ENCODE measurements at regions not wholly inside any gene's neighbourhood (a gene's known extent, or its start where the extent isn't known, plus 50 kb on each side); places are given as distances from the start of the nearest gene placed in this dataset.
"Not testable (repeated sequence)": the region's sequence is repeated elsewhere in the genome, so short reads cannot be mapped to it uniquely, and the experiment has no call there.

GRCh38 chr9:135186248-135187164, 99.0 kb downstream of the OLFM1 start:
- Mint-ChIP-seq H3K4me1 (ENCODE audit: low read depth) (no peaks in the 10 kb centered on the region), H3K4me3 (no peak overlapping the region), H3K9me3 (no peaks in the 10 kb centered on the region), H3K27me3 (ENCODE audit: low read depth) (no peaks in the 10 kb centered on the region), H3K36me3 (ENCODE audit: low read depth) (no peaks in the 10 kb centered on the region), H3K27ac (no peak overlapping the region)
- no peak for DNase-seq (ENCODE audit: low spot score)

GRCh38 chr9:135187365-135187764, 99.9 kb downstream of the OLFM1 start:
- no peak overlapping the region for H3K4me3 Mint-ChIP-seq
- H3K36me3 Mint-ChIP-seq (ENCODE audit: low read depth), result no peaks in the 10 kb centered on the region
- DNase-seq (ENCODE audit: low spot score), result no peak
- no peaks in the 10 kb centered on the region for H3K4me1 Mint-ChIP-seq (ENCODE audit: low read depth)
- H3K9me3 Mint-ChIP-seq, result no peaks in the 10 kb centered on the region
- no peaks in the 10 kb centered on the region for H3K27me3 Mint-ChIP-seq (ENCODE audit: low read depth)
- no peak overlapping the region for H3K27ac Mint-ChIP-seq

GRCh38 chr9:135188681-135189151, 101.2 kb downstream of the OLFM1 start:
- no peaks in the 10 kb centered on the region for H3K9me3 Mint-ChIP-seq
- H3K27ac Mint-ChIP-seq, result no peak overlapping the region
- H3K27me3 Mint-ChIP-seq (ENCODE audit: low read depth), result no peaks in the 10 kb centered on the region
- H3K36me3 Mint-ChIP-seq (ENCODE audit: low read depth), result no peaks in the 10 kb centered on the region
- H3K4me3 Mint-ChIP-seq, result no peak overlapping the region
- no peak for DNase-seq (ENCODE audit: low spot score)
- H3K4me1 Mint-ChIP-seq (ENCODE audit: low read depth), result no peaks in the 10 kb centered on the region

GRCh38 chr9:135189497-135189896, 102.0 kb downstream of the OLFM1 start:
- Mint-ChIP-seq H3K4me3 (no peak overlapping the region), H3K9me3 (no peaks in the 10 kb centered on the region), H3K27ac (no peak overlapping the region), H3K27me3 (ENCODE audit: low read depth) (no peaks in the 10 kb centered on the region), H3K36me3 (ENCODE audit: low read depth) (no peaks in the 10 kb centered on the region), H3K4me1 (ENCODE audit: low read depth) (no peaks in the 10 kb centered on the region)
- DNase-seq (ENCODE audit: low spot score), result no peak

GRCh38 chr9:135190789-135191577, 103.5 kb downstream of the OLFM1 start:
- no peaks in the 10 kb centered on the region for H3K27me3 Mint-ChIP-seq (ENCODE audit: low read depth)
- no peaks in the 10 kb centered on the region for H3K4me1 Mint-ChIP-seq (ENCODE audit: low read depth)
- no peaks in the 10 kb centered on the region for H3K9me3 Mint-ChIP-seq
- no peaks in the 10 kb centered on the region for H3K36me3 Mint-ChIP-seq (ENCODE audit: low read depth)
- DNase-seq (ENCODE audit: low spot score), result no peak
- no peak overlapping the region for H3K4me3 Mint-ChIP-seq
- no peak overlapping the region for H3K27ac Mint-ChIP-seq

GRCh38 chr9:135192686-135193085, 105.2 kb downstream of the OLFM1 start:
- H3K9me3 Mint-ChIP-seq, result no peaks in the 10 kb centered on the region
- H3K27me3 Mint-ChIP-seq (ENCODE audit: low read depth), result no peaks in the 10 kb centered on the region
- no peaks in the 10 kb centered on the region for H3K4me1 Mint-ChIP-seq (ENCODE audit: low read depth)
- H3K4me3 Mint-ChIP-seq, result no peak overlapping the region
- no peak for DNase-seq (ENCODE audit: low spot score)
- H3K36me3 Mint-ChIP-seq (ENCODE audit: low read depth), result no peaks in the 10 kb centered on the region
- no peak overlapping the region for H3K27ac Mint-ChIP-seq

GRCh38 chr9:135195975-135196374, 108.5 kb downstream of the OLFM1 start:
- not testable (repeated sequence) for H3K27ac Mint-ChIP-seq; H3K9me3 Mint-ChIP-seq; DNase-seq (ENCODE audit: low spot score)

GRCh38 chr9:135196474-135196873, 109.0 kb downstream of the OLFM1 start:
- Mint-ChIP-seq H3K27me3 (ENCODE audit: low read depth) (no peaks in the 10 kb centered on the region), H3K27ac (no peak overlapping the region)

More at GRCh38 chr9:135195975-135196374, 108.5 kb downstream of the OLFM1 start:
- not testable (repeated sequence) for H3K27me3 Mint-ChIP-seq (ENCODE audit: low read depth); H3K36me3 Mint-ChIP-seq (ENCODE audit: low read depth); H3K4me1 Mint-ChIP-seq (ENCODE audit: low read depth); H3K4me3 Mint-ChIP-seq

GRCh38 chr9:135198144-135198543, 110.7 kb downstream of the OLFM1 start:
- no peak overlapping the region for H3K27ac Mint-ChIP-seq
- H3K27me3 Mint-ChIP-seq (ENCODE audit: low read depth), result no peaks in the 10 kb centered on the region

More at GRCh38 chr9:135196474-135196873, 109.0 kb downstream of the OLFM1 start:
- no peaks in the 10 kb centered on the region for H3K9me3 Mint-ChIP-seq
- H3K36me3 Mint-ChIP-seq (ENCODE audit: low read depth), result no peaks in the 10 kb centered on the region
- H3K4me3 Mint-ChIP-seq, result no peak overlapping the region
- DNase-seq (ENCODE audit: low spot score), result no peak
- H3K4me1 Mint-ChIP-seq (ENCODE audit: low read depth), result no peaks in the 10 kb centered on the region

GRCh38 chr9:135198586-135199285, 111.3 kb downstream of the OLFM1 start:
- H3K36me3 Mint-ChIP-seq (ENCODE audit: low read depth), result no peaks in the 10 kb centered on the region
- DNase-seq (ENCODE audit: low spot score), result no peak
- H3K4me1 Mint-ChIP-seq (ENCODE audit: low read depth), result no peaks in the 10 kb centered on the region
- H3K27me3 Mint-ChIP-seq (ENCODE audit: low read depth), result no peaks in the 10 kb centered on the region
- H3K27ac Mint-ChIP-seq, result no peak overlapping the region
- H3K9me3 Mint-ChIP-seq, result no peaks in the 10 kb centered on the region
- H3K4me3 Mint-ChIP-seq, result no peak overlapping the region

More at GRCh38 chr9:135198144-135198543, 110.7 kb downstream of the OLFM1 start:
- Mint-ChIP-seq H3K9me3 (no peaks in the 10 kb centered on the region), H3K4me1 (ENCODE audit: low read depth) (no peaks in the 10 kb centered on the region), H3K36me3 (ENCODE audit: low read depth) (no peaks in the 10 kb centered on the region), H3K4me3 (no peak overlapping the region)
- DNase-seq (ENCODE audit: low spot score), result no peak

GRCh38 chr9:135199489-135199888, 112.0 kb downstream of the OLFM1 start:
- DNase-seq (ENCODE audit: low spot score), result no peak
- no peaks in the 10 kb centered on the region for H3K9me3 Mint-ChIP-seq
- H3K4me1 Mint-ChIP-seq (ENCODE audit: low read depth), result no peaks in the 10 kb centered on the region
- no peaks in the 10 kb centered on the region for H3K36me3 Mint-ChIP-seq (ENCODE audit: low read depth)
- no peak overlapping the region for H3K4me3 Mint-ChIP-seq
- no peak overlapping the region for H3K27ac Mint-ChIP-seq
- no peaks in the 10 kb centered on the region for H3K27me3 Mint-ChIP-seq (ENCODE audit: low read depth)

GRCh38 chr9:135201711-135202110, 114.2 kb downstream of the OLFM1 start:
- H3K9me3 Mint-ChIP-seq, result no peaks in the 10 kb centered on the region
- no peaks in the 10 kb centered on the region for H3K4me1 Mint-ChIP-seq (ENCODE audit: low read depth)
- H3K36me3 Mint-ChIP-seq (ENCODE audit: low read depth), result no peaks in the 10 kb centered on the region
- no peaks in the 10 kb centered on the region for H3K27me3 Mint-ChIP-seq (ENCODE audit: low read depth)
- no peak overlapping the region for H3K4me3 Mint-ChIP-seq
- DNase-seq (ENCODE audit: low spot score), result no peak
- no peak overlapping the region for H3K27ac Mint-ChIP-seq

- H3K9me3 Mint-ChIP-seq, result no peaks in the 10 kb centered on the region
- H3K27me3 Mint-ChIP-seq (ENCODE audit: low read depth), result no peaks in the 10 kb centered on the region
- no peaks in the 10 kb centered on the region for H3K4me1 Mint-ChIP-seq (ENCODE audit: low read depth)
- no peaks in the 10 kb centered on the region for H3K36me3 Mint-ChIP-seq (ENCODE audit: low read depth)
- no peak overlapping the region for H3K4me3 Mint-ChIP-seq
- DNase-seq (ENCODE audit: low spot score), result no peak
- H3K27ac Mint-ChIP-seq, result no peak overlapping the region
These were observed 116.7 kb downstream of the OLFM1 start for GRCh38 chr9:135204177-135204576.

- Mint-ChIP-seq H3K27ac (no peak overlapping the region), H3K4me1 (ENCODE audit: low read depth) (no peaks in the 10 kb centered on the region), H3K36me3 (ENCODE audit: low read depth) (no peaks in the 10 kb centered on the region), H3K27me3 (ENCODE audit: low read depth) (no peaks in the 10 kb centered on the region), H3K4me3 (no peak overlapping the region), H3K9me3 (peaks cover 5% of the 10 kb centered on the region)
- no peak for DNase-seq (ENCODE audit: low spot score)
These were observed 121.7 kb downstream of the OLFM1 start for GRCh38 chr9:135209136-135209535.

Measured in T-helper 2 cell treated with Interferon-gamma antibody and Interleukin-4, amounts not matched to agents 5 μg/mL and 100 μg/mL, for 36 hours (primary cell).